ENCODE measurements at regions not wholly inside any gene's neighbourhood (a gene's known extent, or its start where the extent isn't known, plus 50 kb on each side); places are given as distances from the start of the nearest gene placed in this dataset.

- Histone ChIP-seq H3K27me3 (ENCODE audit: insufficient read depth, low read length, poor library complexity) (peaks cover 2% of the 10 kb centered on the region), H3K4me2 (ENCODE audit: low read length) (peak overlapping the region; percentile 68), H2BK120ac (ENCODE audit: low read depth, low read length) (no peak overlapping the region), H3K27ac (ENCODE audit: low read depth, low read length) (peak overlapping the region; percentile 82), H3K36me3 (ENCODE audit: control insufficient read depth, insufficient read depth, low read length) (no peaks in the 10 kb centered on the region), H3K23ac (ENCODE audit: low read length) (no peak overlapping the region), H3K18ac (ENCODE audit: low read length) (peak overlapping the region; percentile 90), H3K9ac (ENCODE audit: low read length) (peak overlapping the region; percentile 81), H3K4ac (ENCODE audit: low read depth, low read length) (no peak overlapping the region), H2BK5ac (ENCODE audit: low read length) (no peak overlapping the region), H3K56ac (ENCODE audit: low read length) (peak overlapping the region; percentile 93), H4K5ac (ENCODE audit: low read length) (no peak overlapping the region), H3K79me1 (ENCODE audit: low read length) (no peaks in the 10 kb centered on the region), H3K4me1 (ENCODE audit: control insufficient read depth, low read depth, low read length) (peaks cover 2% of the 10 kb centered on the region), H3K79me2 (ENCODE audit: control insufficient read depth, insufficient read depth, low read length) (no peaks in the 10 kb centered on the region), H2AK5ac (ENCODE audit: low read length) (no peak overlapping the region), H4K8ac (ENCODE audit: low read depth, low read length) (no peak overlapping the region), H3K4me3 (ENCODE audit: low read length) (peak overlapping the region; percentile 44), H2BK15ac (replicated peaks; ENCODE audit: low read depth) (no peak overlapping the region)
- peak; percentile 89 for DNase-seq
- no CpG with 5 or more reads among the region's 66 CpGs for WGBS (ENCODE audit: extremely low coverage, insufficient coverage, low lambda C conversion rate)
Observed at GRCh38 chr2:64767670-64768468, 114.2 kb upstream of the SERTAD2 start.

DNA sequence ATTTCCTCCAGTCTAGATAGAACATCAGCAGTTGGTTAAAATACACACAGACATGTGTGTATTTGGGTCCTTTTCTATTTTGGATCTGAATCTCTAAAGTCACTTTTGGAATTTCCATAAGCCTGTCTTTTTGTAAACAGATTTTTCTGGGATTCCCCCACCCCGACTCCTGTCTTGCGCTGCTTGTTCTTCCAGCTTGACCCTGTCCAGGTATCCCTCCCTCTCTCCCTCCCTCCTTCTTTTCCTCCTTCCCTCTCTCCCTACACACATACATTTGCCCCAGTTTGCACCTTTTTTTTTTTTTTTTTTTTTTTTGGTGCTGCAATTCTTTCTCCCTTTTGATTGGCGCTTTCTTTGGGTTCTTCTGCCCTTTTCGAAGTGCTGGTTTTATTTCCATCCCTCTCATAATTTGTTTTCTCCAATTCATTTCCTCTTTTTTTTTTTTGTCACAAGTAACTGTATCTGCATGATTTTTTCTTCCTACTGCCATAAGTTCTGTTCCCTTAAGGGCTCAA lies 114.8 kb upstream of the SERTAD2 start:
- H3K9ac ChIP-seq (ENCODE audit: low read length) = peak overlapping the region; percentile 81
- H3K23ac ChIP-seq (ENCODE audit: low read length) = no peak overlapping the region
- H3K18ac ChIP-seq (ENCODE audit: low read length) = peak overlapping the region; percentile 90
- no peak overlapping the region for H4K5ac ChIP-seq (ENCODE audit: low read length)
- WGBS (ENCODE audit: extremely low coverage, insufficient coverage, low lambda C conversion rate) = no CpG with 5 or more reads among the region's 4 CpGs
- H3K27me3 ChIP-seq (ENCODE audit: insufficient read depth, low read length, poor library complexity) = peaks cover 2% of the 10 kb centered on the region
- DNase-seq = no peak
- H3K36me3 ChIP-seq (ENCODE audit: control insufficient read depth, insufficient read depth, low read length) = no peaks in the 10 kb centered on the region
- H2BK120ac ChIP-seq (ENCODE audit: low read depth, low read length) = no peak overlapping the region
- H3K79me1 ChIP-seq (ENCODE audit: low read length) = no peaks in the 10 kb centered on the region
- no peak overlapping the region for H4K8ac ChIP-seq (ENCODE audit: low read depth, low read length)
- no peak overlapping the region for H3K27ac ChIP-seq (ENCODE audit: low read depth, low read length)
- H3K4me2 ChIP-seq (ENCODE audit: low read length) = peak overlapping the region; percentile 68
- H2BK15ac ChIP-seq (replicated peaks; ENCODE audit: low read depth) = no peak overlapping the region
- H3K4me3 ChIP-seq (ENCODE audit: low read length) = peak overlapping the region; percentile 44
- no peaks in the 10 kb centered on the region for H3K79me2 ChIP-seq (ENCODE audit: control insufficient read depth, insufficient read depth, low read length)
- H3K56ac ChIP-seq (ENCODE audit: low read length) = peak overlapping the region; percentile 93
- no peak overlapping the region for H3K4ac ChIP-seq (ENCODE audit: low read depth, low read length)
- H2BK5ac ChIP-seq (ENCODE audit: low read length) = no peak overlapping the region
- H2AK5ac ChIP-seq (ENCODE audit: low read length) = no peak overlapping the region
- peaks cover 2% of the 10 kb centered on the region for H3K4me1 ChIP-seq (ENCODE audit: control insufficient read depth, low read depth, low read length)

DNA sequence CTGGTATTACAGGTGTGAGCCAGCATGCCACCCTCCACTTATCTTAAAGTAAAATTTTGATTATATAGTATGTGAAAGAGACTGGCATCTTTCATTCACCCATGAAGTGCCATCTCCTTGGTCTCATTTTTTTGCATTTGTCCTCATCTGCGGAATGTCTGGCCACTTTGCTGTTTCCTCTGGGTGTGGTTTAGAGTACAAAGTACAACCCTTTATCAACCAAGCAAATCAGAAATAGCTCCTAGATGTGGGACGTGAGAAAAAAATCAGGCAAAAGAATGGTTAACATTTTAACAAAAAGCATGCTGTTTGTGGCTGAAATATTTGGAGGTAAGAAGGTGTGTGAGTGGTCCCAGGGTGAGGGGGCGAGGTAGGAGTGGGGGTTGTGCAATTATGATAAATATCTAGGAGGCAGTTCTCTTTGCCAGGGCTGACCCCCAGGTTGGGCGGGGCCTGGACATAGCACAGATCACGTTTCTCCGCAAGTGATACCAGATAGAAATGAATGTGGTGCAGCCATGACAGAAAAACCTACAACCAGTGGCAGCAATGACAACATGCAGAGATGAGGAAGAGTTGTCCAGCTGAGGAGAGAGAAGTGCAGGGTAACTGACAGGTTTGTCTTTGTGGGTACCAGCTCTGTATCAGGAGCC lies 115.8 kb upstream of the SERTAD2 start:
- Histone ChIP-seq H3K4ac (ENCODE audit: low read depth, low read length) (no peak overlapping the region), H3K56ac (ENCODE audit: low read length) (no peak overlapping the region), H4K5ac (ENCODE audit: low read length) (no peak overlapping the region), H2BK5ac (ENCODE audit: low read length) (no peak overlapping the region), H3K18ac (ENCODE audit: low read length) (no peak overlapping the region), H3K27ac (ENCODE audit: low read depth, low read length) (no peak overlapping the region), H2AK5ac (ENCODE audit: low read length) (no peak overlapping the region), H3K79me1 (ENCODE audit: low read length) (no peaks in the 10 kb centered on the region), H2BK15ac (replicated peaks; ENCODE audit: low read depth) (no peak overlapping the region), H3K4me1 (ENCODE audit: control insufficient read depth, low read depth, low read length) (peaks cover 2% of the 10 kb centered on the region), H3K27me3 (ENCODE audit: insufficient read depth, low read length, poor library complexity) (peaks cover 2% of the 10 kb centered on the region), H3K9ac (ENCODE audit: low read length) (no peak overlapping the region), H3K36me3 (ENCODE audit: control insufficient read depth, insufficient read depth, low read length) (no peaks in the 10 kb centered on the region), H3K79me2 (ENCODE audit: control insufficient read depth, insufficient read depth, low read length) (no peaks in the 10 kb centered on the region), H4K8ac (ENCODE audit: low read depth, low read length) (no peak overlapping the region), H3K23ac (ENCODE audit: low read length) (no peak overlapping the region), H3K4me3 (ENCODE audit: low read length) (no peak overlapping the region), H2BK120ac (ENCODE audit: low read depth, low read length) (no peak overlapping the region), H3K4me2 (ENCODE audit: low read length) (no peak overlapping the region)
- DNase-seq = no peak
- no CpG with 5 or more reads among the region's 6 CpGs for WGBS (ENCODE audit: extremely low coverage, insufficient coverage, low lambda C conversion rate)

- Histone ChIP-seq H3K4me1 (ENCODE audit: control insufficient read depth, low read depth, low read length) (peaks cover 2% of the 10 kb centered on the region), H2AK5ac (ENCODE audit: low read length) (no peak overlapping the region), H3K27ac (ENCODE audit: low read depth, low read length) (no peak overlapping the region)
Observed at GRCh38 chr2:64770137-64770780, 116.5 kb upstream of the SERTAD2 start.

GRCh38 chr2:64770781-64771334 lies 117.1 kb upstream of the SERTAD2 start:
- H3K4ac ChIP-seq (ENCODE audit: low read depth, low read length) = no peak overlapping the region
- H3K4me2 ChIP-seq (ENCODE audit: low read length) = no peak overlapping the region
- no peak overlapping the region for H3K18ac ChIP-seq (ENCODE audit: low read length)
- H3K79me2 ChIP-seq (ENCODE audit: control insufficient read depth, insufficient read depth, low read length) = no peaks in the 10 kb centered on the region
- H2BK120ac ChIP-seq (ENCODE audit: low read depth, low read length) = no peak overlapping the region
- peaks cover 2% of the 10 kb centered on the region for H3K4me1 ChIP-seq (ENCODE audit: control insufficient read depth, low read depth, low read length)
- DNase-seq = peak; percentile 15
- no peaks in the 10 kb centered on the region for H3K79me1 ChIP-seq (ENCODE audit: low read length)
- no peak overlapping the region for H2AK5ac ChIP-seq (ENCODE audit: low read length)
- no peak overlapping the region for H4K8ac ChIP-seq (ENCODE audit: low read depth, low read length)
- H3K9ac ChIP-seq (ENCODE audit: low read length) = no peak overlapping the region
- H4K5ac ChIP-seq (ENCODE audit: low read length) = no peak overlapping the region
- H3K27me3 ChIP-seq (ENCODE audit: insufficient read depth, low read length, poor library complexity) = peaks cover 2% of the 10 kb centered on the region
- no peak overlapping the region for H3K56ac ChIP-seq (ENCODE audit: low read length)
- no peaks in the 10 kb centered on the region for H3K36me3 ChIP-seq (ENCODE audit: control insufficient read depth, insufficient read depth, low read length)
- H3K27ac ChIP-seq (ENCODE audit: low read depth, low read length) = no peak overlapping the region
- no peak overlapping the region for H3K4me3 ChIP-seq (ENCODE audit: low read length)
- H2BK15ac ChIP-seq (replicated peaks; ENCODE audit: low read depth) = no peak overlapping the region
- WGBS (ENCODE audit: extremely low coverage, insufficient coverage, low lambda C conversion rate) = no CpG with 5 or more reads among the region's 5 CpGs
- no peak overlapping the region for H3K23ac ChIP-seq (ENCODE audit: low read length)
- H2BK5ac ChIP-seq (ENCODE audit: low read length) = no peak overlapping the region

More at GRCh38 chr2:64770137-64770780, 116.5 kb upstream of the SERTAD2 start:
- Histone ChIP-seq H3K9ac (ENCODE audit: low read length) (no peak overlapping the region), H2BK5ac (ENCODE audit: low read length) (no peak overlapping the region), H4K8ac (ENCODE audit: low read depth, low read length) (no peak overlapping the region), H4K5ac (ENCODE audit: low read length) (no peak overlapping the region), H3K27me3 (ENCODE audit: insufficient read depth, low read length, poor library complexity) (peaks cover 2% of the 10 kb centered on the region), H3K4me3 (ENCODE audit: low read length) (no peak overlapping the region), H3K18ac (ENCODE audit: low read length) (no peak overlapping the region), H3K36me3 (ENCODE audit: control insufficient read depth, insufficient read depth, low read length) (no peaks in the 10 kb centered on the region), H2BK15ac (replicated peaks; ENCODE audit: low read depth) (no peak overlapping the region), H3K4me2 (ENCODE audit: low read length) (no peak overlapping the region), H3K4ac (ENCODE audit: low read depth, low read length) (no peak overlapping the region), H3K56ac (ENCODE audit: low read length) (no peak overlapping the region), H3K23ac (ENCODE audit: low read length) (no peak overlapping the region), H3K79me2 (ENCODE audit: control insufficient read depth, insufficient read depth, low read length) (no peaks in the 10 kb centered on the region), H2BK120ac (ENCODE audit: low read depth, low read length) (no peak overlapping the region), H3K79me1 (ENCODE audit: low read length) (no peaks in the 10 kb centered on the region)
- no peak for DNase-seq
- no CpG with 5 or more reads among the region's 2 CpGs for WGBS (ENCODE audit: extremely low coverage, insufficient coverage, low lambda C conversion rate)

All from mesendoderm (in vitro differentiated cells).